ENCODE measurements at regions not wholly inside any gene's neighbourhood (a gene's known extent, or its start where the extent isn't known, plus 50 kb on each side); places are given as distances from the start of the nearest gene placed in this dataset.

- peaks cover 5% of the 10 kb centered on the region for H3K27me3 ChIP-seq
- H3K4me3 ChIP-seq (replicated peaks in 1 of 3), result no peak overlapping the region
- intact Hi-C loops (cut with DNase I), result no loop called here
- H3K36me3 ChIP-seq, result no peaks in the 10 kb centered on the region
- H3K9me3 ChIP-seq, result no peaks in the 10 kb centered on the region
- H3K4me1 ChIP-seq, result no peaks in the 10 kb centered on the region
- TF ChIP-seq POLR2A (IDR thresholded peaks at IDR 0.05), result no peak
- TF ChIP-seq CTCF (IDR thresholded peaks at IDR 0.05), result no peak
- DNase-seq, result no peak
- no peak overlapping the region for H3K27ac ChIP-seq
- WGBS, 2 donors, result 46 to 96% methylated on average over 3 to 5 of the region's 5 CpGs
Observed at GRCh38 chrX:39167791-39168190, 366.5 kb downstream of the MID1IP1 start.

GRCh38 chrX:39168609-39169008 lies 367.4 kb downstream of the MID1IP1 start:
- Histone ChIP-seq H3K27ac (no peak overlapping the region), H3K27me3 (no peaks in the 10 kb centered on the region), H3K9me3 (no peaks in the 10 kb centered on the region), H3K4me3 (replicated peaks in 1 of 3) (no peak overlapping the region), H3K36me3 (no peaks in the 10 kb centered on the region), H3K4me1 (no peaks in the 10 kb centered on the region)
- no peak for DNase-seq
- WGBS, 2 donors, result 90 to 92% methylated on average over 11 of the region's 11 CpGs
- no peak for TF ChIP-seq POLR2A (IDR thresholded peaks at IDR 0.05)
- no peak for TF ChIP-seq CTCF (IDR thresholded peaks at IDR 0.05)
- intact Hi-C loops (cut with DNase I), result no loop called here

GRCh38 chrX:39169976-39170375 lies 368.7 kb downstream of the MID1IP1 start:
- H3K4me1 ChIP-seq, result no peaks in the 10 kb centered on the region
- WGBS, 2 donors, result 95 to 100% methylated on average over 1 of the region's 1 CpG

GRCh38 chrX:39170464-39170863 lies 369.2 kb downstream of the MID1IP1 start:
- TF ChIP-seq POLR2A (IDR thresholded peaks at IDR 0.05) (no peak), CTCF (IDR thresholded peaks at IDR 0.05) (no peak)
- no peaks in the 10 kb centered on the region for H3K9me3 ChIP-seq
- WGBS, 2 donors, result 65 to 88% methylated on average over 2 to 3 of the region's 3 CpGs
- H3K27me3 ChIP-seq, result no peaks in the 10 kb centered on the region
- no peak overlapping the region for H3K27ac ChIP-seq
- no peaks in the 10 kb centered on the region for H3K4me1 ChIP-seq
- H3K36me3 ChIP-seq, result no peaks in the 10 kb centered on the region
- intact Hi-C loops (cut with DNase I), result no loop called here
- no peak overlapping the region for H3K4me3 ChIP-seq (replicated peaks in 1 of 3)
- no peak for DNase-seq

More at GRCh38 chrX:39169976-39170375, 368.7 kb downstream of the MID1IP1 start:
- no peak overlapping the region for H3K27ac ChIP-seq
- no peak for DNase-seq
- intact Hi-C loops (cut with DNase I), result no loop called here
- no peaks in the 10 kb centered on the region for H3K36me3 ChIP-seq
- no peaks in the 10 kb centered on the region for H3K27me3 ChIP-seq
- no peak for TF ChIP-seq POLR2A (IDR thresholded peaks at IDR 0.05)
- H3K4me3 ChIP-seq (replicated peaks in 1 of 3), result no peak overlapping the region
- no peaks in the 10 kb centered on the region for H3K9me3 ChIP-seq

GRCh38 chrX:39171686-39172085 lies 370.4 kb downstream of the MID1IP1 start:
- H3K4me3 ChIP-seq (replicated peaks in 1 of 3), result no peak overlapping the region
- H3K36me3 ChIP-seq, result no peaks in the 10 kb centered on the region
- H3K27me3 ChIP-seq, result no peaks in the 10 kb centered on the region
- no peaks in the 10 kb centered on the region for H3K9me3 ChIP-seq
- WGBS, 2 donors, result 88 to 100% methylated on average over 2 to 3 of the region's 3 CpGs
- intact Hi-C loops (cut with DNase I), result no loop called here
- TF ChIP-seq CTCF (IDR thresholded peaks at IDR 0.05), result no peak
- TF ChIP-seq POLR2A (IDR thresholded peaks at IDR 0.05), result no peak
- H3K4me1 ChIP-seq, result no peaks in the 10 kb centered on the region
- no peak overlapping the region for H3K27ac ChIP-seq
- DNase-seq, result no peak

- Histone ChIP-seq H3K36me3 (no peaks in the 10 kb centered on the region), H3K4me1 (no peaks in the 10 kb centered on the region), H3K9me3 (no peaks in the 10 kb centered on the region), H3K27me3 (no peaks in the 10 kb centered on the region), H3K4me3 (replicated peaks in 1 of 3) (no peak overlapping the region), H3K27ac (no peak overlapping the region)
- TF ChIP-seq CTCF (IDR thresholded peaks at IDR 0.05) (no peak), POLR2A (IDR thresholded peaks at IDR 0.05) (no peak)
- DNase-seq, result no peak
- intact Hi-C loops (cut with DNase I), result no loop called here
- 77 to 86% methylated on average over 5 of the region's 5 CpGs for WGBS, 2 donors
Observed at GRCh38 chrX:39174241-39174771, 373.0 kb downstream of the MID1IP1 start.

Measured in thyroid gland (tissue), 4 donors.